Loucy (cell line): ENCODE measurements at regions not wholly inside any gene's neighbourhood (a gene's known extent, or its start where the extent isn't known, plus 50 kb on each side); places are given as distances from the start of the nearest gene placed in this dataset.

ENCODE experiments used
- H2AFZ ChIP-seq: fragments of 200-600 bp; sonication (generic); 2 replicates; pipeline ENCODE4 v1.6.0; 2016; ENCODE audit warnings: antibody characterized with exemption, mild to moderate bottlenecking, low read length, moderate library complexity
- H3F3A ChIP-seq: fragments of 200-600 bp; 2 replicates; pipeline ENCODE4 v1.6.0; 2016; ENCODE audit warnings: antibody characterized with exemption, low read depth, mild to moderate bottlenecking
- H3K27me3 ChIP-seq: fragments of 200-600 bp; sonication (generic); 2 replicates; pipeline ENCODE4 v1.6.1; 2014; ENCODE audit warnings: low read length, mild to moderate bottlenecking; ENCODE audit not compliant: insufficient read depth, poor library complexity, severe bottlenecking
- H3K36me3 ChIP-seq: fragments of 200-600 bp; sonication (generic); 2 replicates; pipeline ENCODE4 v1.6.1; 2016; ENCODE audit warnings: low read length; ENCODE audit not compliant: insufficient read depth
- H3K4me1 ChIP-seq: fragments of 200-600 bp; sonication (generic); 2 replicates; pipeline ENCODE4 v1.5.1; 2014; ENCODE audit warnings: low read length, mild to moderate bottlenecking; ENCODE audit not compliant: insufficient read depth, poor library complexity, severe bottlenecking
- H3K4me2 ChIP-seq: fragments of 200-600 bp; sonication (generic); 2 replicates; pipeline ENCODE4 v1.6.0; 2014; ENCODE audit warnings: antibody characterized with exemption, low read length, low read depth, mild to moderate bottlenecking; ENCODE audit not compliant: poor library complexity, severe bottlenecking
- H3K4me3 ChIP-seq: fragments of 200-600 bp; sonication (generic); 2 replicates; pipeline ENCODE4 v1.5.1; 2014; ENCODE audit warnings: low read length, mild to moderate bottlenecking, mixed read lengths; ENCODE audit not compliant: poor library complexity, severe bottlenecking
- H3K79me2 ChIP-seq: fragments of 200-600 bp; sonication (generic); 2 replicates; pipeline ENCODE4 v1.6.1; 2014; ENCODE audit warnings: low read length; ENCODE audit not compliant: insufficient read depth
- H3K9ac ChIP-seq: fragments of 200-600 bp; sonication (generic); 2 replicates; pipeline ENCODE4 v1.6.0; 2014; ENCODE audit warnings: mild to moderate bottlenecking, low read depth, low read length, moderate library complexity; ENCODE audit not compliant: poor library complexity, severe bottlenecking
- H3K9me2 ChIP-seq: fragments of 200-600 bp; sonication (generic); replicated peaks from 2 replicates; pipeline ENCODE4 v1.6.1; 2016; ENCODE audit warnings: low read depth, low read length, mixed read lengths
- H3K9me3 ChIP-seq: fragments of 200-600 bp; sonication (generic); 2 replicates; pipeline ENCODE4 v1.6.1; 2014; ENCODE audit warnings: mild to moderate bottlenecking, antibody characterized with exemption, low read length, low read depth; ENCODE audit not compliant: insufficient read depth
- H4K20me1 ChIP-seq: fragments of 200-600 bp; sonication (generic); 2 replicates; pipeline ENCODE4 v1.6.0; 2014; ENCODE audit warnings: antibody characterized with exemption, low read length, mild to moderate bottlenecking; ENCODE audit not compliant: insufficient read depth, poor library complexity, severe bottlenecking
- EZH2phosphoT487 ChIP-seq: fragments of 200-600 bp; IDR thresholded peaks from 2 replicates; pipeline ENCODE4 v1.6.1; 2018; ENCODE audit warnings: antibody characterized with exemption, mild to moderate bottlenecking, moderate library complexity, borderline replicate concordance
- TF ChIP-seq, protein P1 (sequence below): fragments of 200-600 bp; sonication (generic); conservative IDR thresholded peaks from 2 replicates; pipeline ENCODE4 v1.5.1; 2014; ENCODE audit warnings: mild to moderate bottlenecking, antibody characterized with exemption, low read length

DNA sequence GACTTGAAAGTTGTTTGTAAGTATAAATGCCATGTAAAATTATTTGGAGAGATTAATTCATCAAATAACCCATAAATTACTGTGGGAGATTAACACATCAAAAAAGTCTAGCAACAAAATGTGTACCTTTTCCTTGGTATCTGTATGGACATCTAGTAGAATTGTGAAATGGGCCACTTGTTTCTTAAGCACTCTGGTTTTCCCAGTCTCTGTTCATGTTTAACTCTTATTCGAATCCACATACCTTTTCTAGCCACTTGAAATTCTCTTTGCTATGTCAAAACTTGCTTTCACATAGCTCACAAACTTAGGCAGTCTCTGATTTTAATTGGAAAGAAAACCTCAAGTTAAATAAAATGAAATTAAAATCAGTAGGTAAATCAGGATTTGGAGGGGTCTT lies 470.6 kb downstream of the LMO7 start:
- H3K36me3 ChIP-seq, result no peaks in the 10 kb centered on the region
- no peaks in the 10 kb centered on the region for H3K27me3 ChIP-seq
- H2AFZ ChIP-seq, result no peak overlapping the region
- H3F3A ChIP-seq, result no peaks in the 10 kb centered on the region
- no peak overlapping the region for H3K4me3 ChIP-seq
- H3K9me3 ChIP-seq, result no peaks in the 10 kb centered on the region
- no peak overlapping the region for H3K9ac ChIP-seq
- no peak overlapping the region for H3K4me2 ChIP-seq
- no peaks in the 10 kb centered on the region for H3K9me2 ChIP-seq
- H3K4me1 ChIP-seq, result no peaks in the 10 kb centered on the region
- no peaks in the 10 kb centered on the region for H3K79me2 ChIP-seq
- no peaks in the 10 kb centered on the region for H4K20me1 ChIP-seq
- TF ChIP-seq, protein P1, sequence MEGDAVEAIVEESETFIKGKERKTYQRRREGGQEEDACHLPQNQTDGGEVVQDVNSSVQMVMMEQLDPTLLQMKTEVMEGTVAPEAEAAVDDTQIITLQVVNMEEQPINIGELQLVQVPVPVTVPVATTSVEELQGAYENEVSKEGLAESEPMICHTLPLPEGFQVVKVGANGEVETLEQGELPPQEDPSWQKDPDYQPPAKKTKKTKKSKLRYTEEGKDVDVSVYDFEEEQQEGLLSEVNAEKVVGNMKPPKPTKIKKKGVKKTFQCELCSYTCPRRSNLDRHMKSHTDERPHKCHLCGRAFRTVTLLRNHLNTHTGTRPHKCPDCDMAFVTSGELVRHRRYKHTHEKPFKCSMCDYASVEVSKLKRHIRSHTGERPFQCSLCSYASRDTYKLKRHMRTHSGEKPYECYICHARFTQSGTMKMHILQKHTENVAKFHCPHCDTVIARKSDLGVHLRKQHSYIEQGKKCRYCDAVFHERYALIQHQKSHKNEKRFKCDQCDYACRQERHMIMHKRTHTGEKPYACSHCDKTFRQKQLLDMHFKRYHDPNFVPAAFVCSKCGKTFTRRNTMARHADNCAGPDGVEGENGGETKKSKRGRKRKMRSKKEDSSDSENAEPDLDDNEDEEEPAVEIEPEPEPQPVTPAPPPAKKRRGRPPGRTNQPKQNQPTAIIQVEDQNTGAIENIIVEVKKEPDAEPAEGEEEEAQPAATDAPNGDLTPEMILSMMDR, result no peak
- TF ChIP-seq EZH2phosphoT487, result no peak

DNA sequence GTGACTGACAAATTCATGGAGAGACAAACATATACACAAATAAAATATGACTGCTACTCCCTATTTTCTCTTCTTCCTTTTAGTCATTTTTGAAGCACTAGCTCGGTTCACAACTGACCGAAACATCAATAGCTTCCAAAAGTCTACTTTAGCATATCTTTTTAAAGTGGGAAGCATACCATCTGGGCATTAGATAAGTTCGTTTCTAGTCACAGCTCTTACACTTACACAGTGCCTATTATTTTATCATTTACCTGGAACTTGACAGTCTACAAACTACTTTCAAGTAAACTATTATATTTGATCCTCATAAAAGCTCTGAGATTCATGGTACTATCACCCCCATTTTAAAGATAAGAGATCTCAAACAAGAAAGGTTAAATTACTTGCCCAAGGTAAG lies 458.5 kb downstream of the LMO7 start:
- no peaks in the 10 kb centered on the region for H4K20me1 ChIP-seq
- H2AFZ ChIP-seq, result no peak overlapping the region
- no peaks in the 10 kb centered on the region for H3K79me2 ChIP-seq
- H3K9ac ChIP-seq, result no peak overlapping the region
- TF ChIP-seq, protein P1, result no peak
- no peak for TF ChIP-seq EZH2phosphoT487
- no peaks in the 10 kb centered on the region for H3K9me3 ChIP-seq
- no peak overlapping the region for H3K4me2 ChIP-seq
- no peaks in the 10 kb centered on the region for H3F3A ChIP-seq
- H3K4me1 ChIP-seq, result no peaks in the 10 kb centered on the region
- no peak overlapping the region for H3K4me3 ChIP-seq
- H3K27me3 ChIP-seq, result no peaks in the 10 kb centered on the region
- no peaks in the 10 kb centered on the region for H3K36me3 ChIP-seq
- no peaks in the 10 kb centered on the region for H3K9me2 ChIP-seq

DNA sequence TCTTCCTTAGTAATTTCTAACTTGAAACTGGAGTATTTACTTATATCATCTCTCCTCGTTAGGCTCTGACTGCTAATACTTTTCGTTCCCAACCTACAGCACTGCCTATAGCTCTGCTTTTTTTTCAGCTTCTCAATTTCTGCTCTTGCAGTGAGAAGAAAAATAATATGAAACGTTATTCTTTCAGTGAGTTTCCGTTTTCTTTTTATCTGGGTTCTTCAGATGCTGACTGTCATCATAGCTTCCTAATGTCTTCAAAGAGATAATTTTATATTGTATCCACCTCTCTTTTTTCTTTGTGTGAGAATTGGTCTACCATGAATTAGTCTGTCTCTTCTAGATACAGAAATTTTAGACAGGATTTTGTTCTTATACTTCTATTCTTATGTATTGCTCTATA lies 454.9 kb downstream of the LMO7 start:
- no peaks in the 10 kb centered on the region for H3K4me1 ChIP-seq

More for the DNA sequence above, 454.9 kb downstream of the LMO7 start:
- Histone ChIP-seq H4K20me1 (no peaks in the 10 kb centered on the region), H3F3A (no peaks in the 10 kb centered on the region), H3K4me2 (no peak overlapping the region), H3K9me3 (peaks cover 5% of the 10 kb centered on the region; the same call in 1 of the 2 replicates), H3K4me3 (no peak overlapping the region), H3K9me2 (no peaks in the 10 kb centered on the region), H3K79me2 (no peaks in the 10 kb centered on the region), H3K9ac (no peak overlapping the region), H3K36me3 (no peaks in the 10 kb centered on the region), H3K27me3 (no peaks in the 10 kb centered on the region), H2AFZ (no peak overlapping the region)
- TF ChIP-seq EZH2phosphoT487, result no peak
- TF ChIP-seq, protein P1, result no peak
